A549 (cell line): ENCODE measurements at regions not wholly inside any gene's neighbourhood (a gene's known extent, or its start where the extent isn't known, plus 50 kb on each side); places are given as distances from the start of the nearest gene placed in this dataset.

ENCODE experiments used
- ATAC-seq, 2 experiments: fragments of 200-7000 bp in 1 of 2; fragments of >200 bp in 1 of 2; cut with Nextera tagmentation in 1 of 2; cut with Tn5 transposase in 1 of 2; 3 replicates each; pipeline versions ENCODE4 v1.8.0 to v1.9.1; 2018 to 2020; ENCODE audit warnings: mild to moderate bottlenecking in 1 of 2, moderate library complexity in 1 of 2
- CTCF ChIA-PET: fragments of 300-600 bp; sonication (Branson Sonifier 250); formaldehyde crosslinking; extraction: SDS; loops from one replicate; lab custom pipeline; 2021; ENCODE audit warnings: antibody characterized with exemption, inconsistent platforms; lab: Yijun Ruan, JAX
- POLR2A ChIA-PET: fragments of 350-600 bp; formaldehyde crosslinking; extraction: SDS; loops from one replicate; lab custom pipeline; 2021; ENCODE audit warnings: antibody characterized with exemption, inconsistent platforms; lab: Yijun Ruan, JAX
- DNase-seq, 2 experiments: peaks; one replicate each; pipeline versions ENCODE4 v3.0.0 to v3.0.0-alpha.2; 2011 to 2016; ENCODE audit warnings: low read depth in 1 of 2, low spot score in 1 of 2
- FAIRE-seq: peaks from 2 replicates; lab custom pipeline; 2011; peaks lifted over from hg19 to GRCh38; lab: Jason Lieb, UNC
- H3K27ac ChIP-seq, 2 experiments: fragments of >200 bp; sonication (Bioruptor Twin); formaldehyde crosslinking; 3 replicates each; pipeline ENCODE4 v1.5.1; 2016 to 2017
- H3K4me1 ChIP-seq: fragments of >200 bp; sonication (Bioruptor Twin); formaldehyde crosslinking; 3 replicates; pipeline ENCODE4 v1.6.1; 2016
- H3K4me2 ChIP-seq: fragments of >200 bp; sonication (Bioruptor Twin); formaldehyde crosslinking; 3 replicates; pipeline ENCODE4 v1.6.1; 2016
- H3K4me3 ChIP-seq: fragments of >200 bp; sonication (Bioruptor Twin); formaldehyde crosslinking; 3 replicates; pipeline ENCODE4 v1.5.1; 2016
- H3K9me3 ChIP-seq: fragments of >200 bp; sonication (Bioruptor Twin); formaldehyde crosslinking; 3 replicates; pipeline ENCODE4 v1.6.1; 2016
- CBX2 ChIP-seq: fragments of 200-600 bp; sonication (generic); IDR thresholded peaks from 2 replicates; pipeline ENCODE4 v1.6.1; 2016; ENCODE audit warnings: low read depth, mild to moderate bottlenecking, borderline replicate concordance
- CHD2 ChIP-seq: fragments of 150-350 bp; IDR thresholded peaks from 2 replicates; pipeline ENCODE4 v1.6.1; 2014; ENCODE audit warnings: low read length; ENCODE audit not compliant: partially characterized antibody
- EHF ChIP-seq: fragments of 250-450 bp; sonication (Bioruptor Pico); IDR thresholded peaks from 2 replicates; pipeline ENCODE4 v1.5.0; 2020; ENCODE audit warnings: mild to moderate bottlenecking
- GATA3 ChIP-seq: IDR thresholded peaks from 2 replicates; pipeline ENCODE4 v1.6.1; 2012; ENCODE audit warnings: borderline replicate concordance
- HDAC2 ChIP-seq: fragments of 200-600 bp; sonication (generic); IDR thresholded peaks from 2 replicates; pipeline ENCODE4 v1.6.1; 2016
- HEYL ChIP-seq: fragments of 250-450 bp; sonication (Bioruptor Pico); IDR thresholded peaks from 2 replicates; pipeline ENCODE4 v1.8.0; 2021; ENCODE audit warnings: mild to moderate bottlenecking, moderate library complexity
- HOXB5 ChIP-seq: fragments of 250-450 bp; sonication (Bioruptor Pico); IDR thresholded peaks from 2 replicates; pipeline ENCODE4 v1.5.0; 2020; ENCODE audit warnings: mild to moderate bottlenecking, moderate library complexity
- JUN ChIP-seq, 2 experiments: fragments of >200 bp; sonication (Bioruptor Twin); formaldehyde crosslinking; IDR thresholded peaks; 2 replicates in 1 of 2; 3 replicates in 1 of 2; pipeline ENCODE4 v1.6.1; 2016 to 2017
- JUNB ChIP-seq: fragments of >200 bp; sonication (Bioruptor Twin); formaldehyde crosslinking; IDR thresholded peaks from 2 replicates; pipeline ENCODE4 v1.6.1; 2016
- KDM5A ChIP-seq: fragments of 200-600 bp; sonication (generic); IDR thresholded peaks from 2 replicates; pipeline ENCODE4 v1.6.1; 2016; ENCODE audit warnings: antibody characterized with exemption, mild to moderate bottlenecking
- MAFK ChIP-seq: fragments of 450-650 bp; IDR thresholded peaks from 2 replicates; pipeline ENCODE4 v1.6.1; 2014; ENCODE audit not compliant: partially characterized antibody
- MYC ChIP-seq: IDR thresholded peaks from 2 replicates; pipeline ENCODE4 v1.6.1; 2012; ENCODE audit warnings: mild to moderate bottlenecking, inconsistent platforms, low read length, improper control_type of control experiment, borderline replicate concordance
- POLR2A ChIP-seq: IDR thresholded peaks from 2 replicates; pipeline ENCODE4 v1.6.1; 2012; ENCODE audit warnings: mild to moderate bottlenecking, low read length
- RARB ChIP-seq: fragments of 250-450 bp; sonication (Bioruptor Pico); IDR thresholded peaks from 2 replicates; pipeline ENCODE4 v1.8.0; 2021; ENCODE audit warnings: mild to moderate bottlenecking, moderate library complexity
- RNF2 ChIP-seq: fragments of 200-600 bp; sonication (generic); IDR thresholded peaks from 2 replicates; pipeline ENCODE4 v1.6.1; 2016; ENCODE audit warnings: low read depth, mild to moderate bottlenecking, antibody characterized with exemption, moderate library complexity, borderline replicate concordance
- SREBF2 ChIP-seq: fragments of 450-650 bp; IDR thresholded peaks from 2 replicates; pipeline ENCODE4 v1.6.1; 2014; ENCODE audit warnings: mild to moderate bottlenecking, moderate library complexity
- USF2 ChIP-seq: fragments of 450-650 bp; IDR thresholded peaks from 2 replicates; pipeline ENCODE4 v1.6.1; 2014; ENCODE audit warnings: antibody characterized with exemption
- ZFP36 ChIP-seq: fragments of 450-650 bp; IDR thresholded peaks from 2 replicates; pipeline ENCODE4 v1.6.1; 2014; ENCODE audit warnings: borderline replicate concordance; ENCODE audit not compliant: partially characterized antibody
- WGBS: methylation state at CpG from one replicate; pipeline ENCODE4 v1.1.6; 2017; ENCODE audit errors: missing lambda C conversion rate; 5-methylcytosine and 5-hydroxymethylcytosine counted together
- TF ChIP-seq, protein P1 (sequence below): IDR thresholded peaks from 2 replicates; pipeline ENCODE4 v1.6.1; 2012
- TF ChIP-seq, protein P2 (sequence below): fragments of 250-450 bp; sonication (Bioruptor Pico); IDR thresholded peaks from 2 replicates; pipeline ENCODE4 v1.5.0; 2021; ENCODE audit warnings: mild to moderate bottlenecking, moderate library complexity, borderline replicate concordance
- TF ChIP-seq, protein P3 (sequence below): fragments of >200 bp; sonication (Bioruptor Twin); formaldehyde crosslinking; IDR thresholded peaks from 2 replicates; pipeline ENCODE4 v1.6.1; 2016

DNA sequence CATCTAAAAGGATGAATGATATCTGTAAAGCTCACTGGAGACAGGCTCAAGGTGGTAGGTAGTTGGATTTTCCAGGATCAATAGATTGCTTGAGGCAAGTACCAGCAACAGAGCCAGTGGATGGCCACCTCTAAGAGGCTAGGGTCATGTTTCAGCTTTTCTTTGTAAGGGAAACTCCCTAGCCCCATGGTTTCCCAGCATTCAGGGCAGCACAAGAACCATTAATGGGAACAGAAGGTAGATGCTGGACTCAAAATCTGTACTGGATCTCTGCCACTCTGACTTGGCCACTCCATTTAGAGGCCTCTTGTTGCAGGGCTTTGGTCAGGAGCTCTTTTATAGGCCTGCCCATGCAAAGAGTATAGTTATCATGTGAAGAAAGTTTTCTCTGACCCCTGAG lies 76.1 kb upstream of the DYRK2 start:
- H3K4me1 ChIP-seq = no peaks in the 10 kb centered on the region
- TF ChIP-seq HOXB5 (CRISPR knock-in tag) = no peak
- no peak for TF ChIP-seq GATA3
- TF ChIP-seq, protein P1, sequence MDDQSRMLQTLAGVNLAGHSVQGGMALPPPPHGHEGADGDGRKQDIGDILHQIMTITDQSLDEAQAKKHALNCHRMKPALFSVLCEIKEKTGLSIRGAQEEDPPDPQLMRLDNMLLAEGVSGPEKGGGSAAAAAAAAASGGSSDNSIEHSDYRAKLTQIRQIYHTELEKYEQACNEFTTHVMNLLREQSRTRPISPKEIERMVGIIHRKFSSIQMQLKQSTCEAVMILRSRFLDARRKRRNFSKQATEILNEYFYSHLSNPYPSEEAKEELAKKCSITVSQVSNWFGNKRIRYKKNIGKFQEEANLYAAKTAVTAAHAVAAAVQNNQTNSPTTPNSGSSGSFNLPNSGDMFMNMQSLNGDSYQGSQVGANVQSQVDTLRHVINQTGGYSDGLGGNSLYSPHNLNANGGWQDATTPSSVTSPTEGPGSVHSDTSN = no peak
- TF ChIP-seq MYC = no peak
- TF ChIP-seq, protein P2, sequence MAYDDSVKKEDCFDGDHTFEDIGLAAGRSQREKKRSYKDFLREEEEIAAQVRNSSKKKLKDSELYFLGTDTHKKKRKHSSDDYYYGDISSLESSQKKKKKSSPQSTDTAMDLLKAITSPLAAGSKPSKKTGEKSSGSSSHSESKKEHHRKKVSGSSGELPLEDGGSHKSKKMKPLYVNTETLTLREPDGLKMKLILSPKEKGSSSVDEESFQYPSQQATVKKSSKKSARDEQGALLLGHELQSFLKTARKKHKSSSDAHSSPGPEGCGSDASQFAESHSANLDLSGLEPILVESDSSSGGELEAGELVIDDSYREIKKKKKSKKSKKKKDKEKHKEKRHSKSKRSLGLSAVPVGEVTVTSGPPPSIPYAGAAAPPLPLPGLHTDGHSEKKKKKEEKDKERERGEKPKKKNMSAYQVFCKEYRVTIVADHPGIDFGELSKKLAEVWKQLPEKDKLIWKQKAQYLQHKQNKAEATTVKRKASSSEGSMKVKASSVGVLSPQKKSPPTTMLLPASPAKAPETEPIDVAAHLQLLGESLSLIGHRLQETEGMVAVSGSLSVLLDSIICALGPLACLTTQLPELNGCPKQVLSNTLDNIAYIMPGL (CRISPR knock-in tag) = no peak
- TF ChIP-seq RARB (CRISPR knock-in tag) = no peak
- DNase-seq = no peak
- H3K9me3 ChIP-seq = no peaks in the 10 kb centered on the region
- CTCF ChIA-PET = interaction anchor here (1.5 kb wide), 1 partner anchor 18 kb away, joined by 3 read pairs; no protein-coding TSS in a partner anchor
- no peak for FAIRE-seq
- H3K27ac ChIP-seq = no peak overlapping the region
- no peak overlapping the region for H3K4me2 ChIP-seq
- no peak for ATAC-seq
- POLR2A ChIA-PET = no interaction called here
- no peak overlapping the region for H3K4me3 ChIP-seq

GRCh38 chr12:67573566-67573965 lies 75.0 kb upstream of the DYRK2 start:
- 61% methylated on average over 4 of the region's 4 CpGs for WGBS

GRCh38 chr12:67578976-67579661 lies 69.4 kb upstream of the DYRK2 start:
- Histone ChIP-seq H3K9me3 (no peaks in the 10 kb centered on the region), H3K4me1 (no peaks in the 10 kb centered on the region), H3K4me2 (no peak overlapping the region), H3K4me3 (no peak overlapping the region), H3K27ac (no peak overlapping the region)
- DNase-seq = no peak
- no peak for ATAC-seq
- FAIRE-seq = no peak
- TF ChIP-seq JUN (IDR thresholded peaks at IDR 0.05) = no peak
- TF ChIP-seq CHD2 = no peak
- TF ChIP-seq MYC = no peak
- TF ChIP-seq GATA3 = no peak
- TF ChIP-seq EHF (CRISPR knock-in tag) = no peak
- no peak for TF ChIP-seq KDM5A
- ChIA-PET POLR2A (no interaction called here), CTCF (interaction anchor here (1.2 kb wide), 1 partner anchor 20 kb away, joined by 3 read pairs; no protein-coding TSS in a partner anchor)
- WGBS = 61% methylated on average over 3 of the region's 3 CpGs

More at GRCh38 chr12:67573566-67573965, 75.0 kb upstream of the DYRK2 start:
- H3K4me3 ChIP-seq = no peak overlapping the region
- no peaks in the 10 kb centered on the region for H3K4me1 ChIP-seq
- ATAC-seq = no peak
- peak; percentile 51 for FAIRE-seq
- ChIA-PET CTCF (interaction anchor here (1.5 kb wide), 1 partner anchor 17 kb away, joined by 3 read pairs; no protein-coding TSS in a partner anchor), POLR2A (no interaction called here)
- no peak for DNase-seq
- H3K4me2 ChIP-seq = no peak overlapping the region
- H3K9me3 ChIP-seq = no peaks in the 10 kb centered on the region
- TF ChIP-seq MAFK = no peak
- TF ChIP-seq HDAC2 = no peak
- no peak for TF ChIP-seq CHD2
- no peak for TF ChIP-seq USF2
- no peak for TF ChIP-seq JUNB
- TF ChIP-seq ZFP36 = no peak
- no peak for TF ChIP-seq SREBF2
- no peak for TF ChIP-seq CBX2
- no peak for TF ChIP-seq RNF2
- TF ChIP-seq, protein P3, sequence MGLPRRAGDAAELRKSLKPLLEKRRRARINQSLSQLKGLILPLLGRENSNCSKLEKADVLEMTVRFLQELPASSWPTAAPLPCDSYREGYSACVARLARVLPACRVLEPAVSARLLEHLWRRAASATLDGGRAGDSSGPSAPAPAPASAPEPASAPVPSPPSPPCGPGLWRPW = no peak
- TF ChIP-seq POLR2A = no peak
- no peak for TF ChIP-seq HEYL (CRISPR knock-in tag)
- H3K27ac ChIP-seq = no peak overlapping the region
